ENCODE measurements at regions not wholly inside any gene's neighbourhood (a gene's known extent, or its start where the extent isn't known, plus 50 kb on each side); places are given as distances from the start of the nearest gene placed in this dataset.

DNA sequence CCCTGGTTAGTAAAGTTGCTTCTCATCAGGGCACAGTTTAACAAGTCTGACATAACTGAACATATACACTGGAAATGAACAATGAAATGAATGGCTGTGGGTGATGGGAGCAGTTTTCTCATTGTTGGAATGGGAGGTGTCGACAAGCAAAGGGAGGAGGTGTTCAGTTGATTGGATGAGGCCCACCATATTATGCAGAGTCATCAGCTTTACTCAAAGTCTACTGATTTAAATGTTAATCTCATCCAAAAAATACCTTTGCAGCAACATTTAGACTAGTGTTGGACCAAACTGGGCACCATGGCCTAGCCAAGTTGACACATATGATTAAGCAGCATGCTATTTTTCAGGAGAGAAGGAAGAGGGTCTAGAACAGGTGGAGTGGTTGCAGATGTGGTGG, 201.7 kb downstream of the RAMP3 start:
- no peaks in the 10 kb centered on the region for H3K4me1 ChIP-seq
- DNase-seq: no peak
- WGBS, 2 donors: 65 to 67% methylated on average over 1 of the region's 1 CpG
- no peak for TF ChIP-seq POLR2A (IDR thresholded peaks at IDR 0.05)
- TF ChIP-seq, protein P1, sequence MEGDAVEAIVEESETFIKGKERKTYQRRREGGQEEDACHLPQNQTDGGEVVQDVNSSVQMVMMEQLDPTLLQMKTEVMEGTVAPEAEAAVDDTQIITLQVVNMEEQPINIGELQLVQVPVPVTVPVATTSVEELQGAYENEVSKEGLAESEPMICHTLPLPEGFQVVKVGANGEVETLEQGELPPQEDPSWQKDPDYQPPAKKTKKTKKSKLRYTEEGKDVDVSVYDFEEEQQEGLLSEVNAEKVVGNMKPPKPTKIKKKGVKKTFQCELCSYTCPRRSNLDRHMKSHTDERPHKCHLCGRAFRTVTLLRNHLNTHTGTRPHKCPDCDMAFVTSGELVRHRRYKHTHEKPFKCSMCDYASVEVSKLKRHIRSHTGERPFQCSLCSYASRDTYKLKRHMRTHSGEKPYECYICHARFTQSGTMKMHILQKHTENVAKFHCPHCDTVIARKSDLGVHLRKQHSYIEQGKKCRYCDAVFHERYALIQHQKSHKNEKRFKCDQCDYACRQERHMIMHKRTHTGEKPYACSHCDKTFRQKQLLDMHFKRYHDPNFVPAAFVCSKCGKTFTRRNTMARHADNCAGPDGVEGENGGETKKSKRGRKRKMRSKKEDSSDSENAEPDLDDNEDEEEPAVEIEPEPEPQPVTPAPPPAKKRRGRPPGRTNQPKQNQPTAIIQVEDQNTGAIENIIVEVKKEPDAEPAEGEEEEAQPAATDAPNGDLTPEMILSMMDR (IDR thresholded peaks at IDR 0.05): no peak
- no peaks in the 10 kb centered on the region for H3K9me3 ChIP-seq
- H3K4me3 ChIP-seq: no peak overlapping the region
- H3K27ac ChIP-seq: no peak overlapping the region
- intact Hi-C loops (cut with DNase I): no loop called here
- no peaks in the 10 kb centered on the region for H3K27me3 ChIP-seq
- H3K36me3 ChIP-seq: no peaks in the 10 kb centered on the region

DNA sequence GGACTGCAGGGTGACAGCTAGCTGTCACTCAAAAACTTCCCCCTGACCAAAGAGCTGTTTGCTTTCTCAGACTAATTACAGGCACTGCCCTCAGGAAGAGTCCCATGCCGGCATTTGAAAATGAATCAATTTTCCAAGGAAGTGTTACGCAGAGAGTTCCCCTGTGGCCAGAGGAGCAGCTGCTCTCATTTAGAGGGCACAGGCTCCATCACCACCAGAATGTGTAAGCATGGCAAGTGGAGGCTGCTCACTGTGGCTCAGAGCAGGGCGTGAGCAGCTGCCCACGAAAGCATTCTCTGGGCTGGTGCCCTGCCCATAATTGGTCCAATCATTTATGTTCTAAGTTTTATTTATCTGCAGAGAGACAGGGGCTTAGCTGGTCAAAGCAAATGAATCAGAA, 202.2 kb downstream of the RAMP3 start:
- Histone ChIP-seq H3K27me3 (no peaks in the 10 kb centered on the region), H3K36me3 (no peaks in the 10 kb centered on the region), H3K9me3 (no peaks in the 10 kb centered on the region), H3K27ac (no peak overlapping the region), H3K4me3 (no peak overlapping the region), H3K4me1 (no peaks in the 10 kb centered on the region)
- TF ChIP-seq POLR2A (IDR thresholded peaks at IDR 0.05): no peak
- TF ChIP-seq, protein P1 (IDR thresholded peaks at IDR 0.05): no peak
- intact Hi-C loops (cut with DNase I): no loop called here
- DNase-seq: no peak
- 75 to 77% methylated on average over 2 to 3 of the region's 4 CpGs for WGBS, 2 donors

DNA sequence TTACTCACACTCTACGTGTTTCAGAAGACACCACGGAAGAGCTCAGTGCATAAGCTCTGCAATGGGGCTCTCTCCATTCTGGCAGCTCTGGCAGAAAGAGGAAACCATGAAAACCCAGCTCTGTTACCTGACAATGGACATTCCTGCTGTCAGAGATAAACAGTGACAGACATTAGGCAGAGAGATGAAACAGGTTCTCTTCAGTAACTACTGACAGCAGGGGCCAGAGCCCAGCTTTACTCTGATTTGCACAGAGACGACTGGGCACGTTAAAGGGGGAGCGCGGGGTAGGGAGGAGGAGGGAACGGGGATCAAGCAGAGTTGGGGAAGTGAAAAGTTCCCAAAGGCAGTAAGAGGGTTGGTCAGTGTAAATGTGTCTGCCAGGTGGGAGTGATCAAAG, 206.1 kb downstream of the RAMP3 start:
- DNase-seq: no peak
- Histone ChIP-seq H3K36me3 (no peaks in the 10 kb centered on the region), H3K27ac (no peak overlapping the region), H3K9me3 (no peaks in the 10 kb centered on the region), H3K4me1 (no peaks in the 10 kb centered on the region), H3K4me3 (no peak overlapping the region), H3K27me3 (no peaks in the 10 kb centered on the region)
- WGBS, 2 donors: 44 to 50% methylated on average over 5 to 7 of the region's 7 CpGs
- intact Hi-C loops (cut with DNase I): no loop called here
- TF ChIP-seq POLR2A (IDR thresholded peaks at IDR 0.05): no peak
- TF ChIP-seq, protein P1 (IDR thresholded peaks at IDR 0.05): no peak

DNA sequence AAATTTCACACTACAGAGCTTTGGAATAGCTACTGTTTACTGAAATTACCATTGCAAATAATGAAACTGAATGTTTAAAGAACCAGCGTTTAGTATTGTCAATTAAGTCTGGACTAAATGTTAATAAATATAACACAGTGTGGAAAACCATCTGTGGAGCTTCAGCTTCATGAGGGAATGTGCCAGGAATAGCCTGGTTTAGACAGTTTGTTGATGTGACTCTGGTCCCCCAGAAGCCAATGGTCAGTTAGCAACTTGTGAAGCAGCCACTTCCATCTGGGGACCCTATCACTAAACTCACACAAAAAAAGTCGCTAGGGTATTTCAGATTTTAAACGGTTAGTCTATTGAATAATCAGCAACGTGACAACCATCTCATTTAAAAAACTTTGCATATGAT, 207.8 kb downstream of the RAMP3 start:
- no peaks in the 10 kb centered on the region for H3K4me1 ChIP-seq
- intact Hi-C loops (cut with DNase I): no loop called here
- H3K27me3 ChIP-seq: no peaks in the 10 kb centered on the region
- 53% methylated on average over 4 of the region's 4 CpGs for WGBS, 2 donors
- no peak overlapping the region for H3K4me3 ChIP-seq
- no peak overlapping the region for H3K27ac ChIP-seq
- no peaks in the 10 kb centered on the region for H3K9me3 ChIP-seq
- no peak for DNase-seq
- TF ChIP-seq, protein P1 (IDR thresholded peaks at IDR 0.05): no peak
- TF ChIP-seq POLR2A (IDR thresholded peaks at IDR 0.05): no peak
- H3K36me3 ChIP-seq: no peaks in the 10 kb centered on the region

DNA sequence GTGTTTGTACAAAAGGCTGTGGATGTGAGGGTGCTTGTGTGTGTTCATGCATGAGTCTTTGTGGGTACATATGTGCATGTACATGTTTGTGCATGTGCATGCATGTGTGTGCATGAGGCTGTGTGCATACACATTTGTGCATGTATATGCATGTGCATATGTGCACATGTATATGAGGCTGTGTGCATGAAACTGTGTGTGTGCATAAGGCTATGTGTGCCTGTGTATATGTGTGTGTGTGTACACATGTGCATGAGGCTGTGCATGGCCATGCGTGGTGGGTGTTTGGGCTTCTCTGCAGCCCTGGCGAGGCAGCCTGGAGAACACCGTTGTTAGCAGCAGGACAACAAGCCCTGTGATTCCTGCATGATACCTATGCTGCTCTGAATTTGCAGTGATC, 207.7 kb upstream of the ADCY1 start:
- no peak overlapping the region for H3K4me3 ChIP-seq
- WGBS, 2 donors: 68 to 93% methylated on average over 3 of the region's 3 CpGs
- no peaks in the 10 kb centered on the region for H3K36me3 ChIP-seq
- DNase-seq: no peak
- intact Hi-C loops (cut with DNase I): no loop called here
- H3K4me1 ChIP-seq: no peaks in the 10 kb centered on the region
- no peaks in the 10 kb centered on the region for H3K27me3 ChIP-seq
- no peak overlapping the region for H3K27ac ChIP-seq
- no peak for TF ChIP-seq POLR2A (IDR thresholded peaks at IDR 0.05)
- TF ChIP-seq, protein P1 (IDR thresholded peaks at IDR 0.05): no peak
- H3K9me3 ChIP-seq: no peaks in the 10 kb centered on the region

All from esophagus squamous epithelium (tissue), 5 donors.